GM12878 (cell line): ENCODE measurements at regions not wholly inside any gene's neighbourhood (a gene's known extent, or its start where the extent isn't known, plus 50 kb on each side); places are given as distances from the start of the nearest gene placed in this dataset.

Experiments used
- ATAC-seq: fragments of 200-7000 bp; cut with Tn5 transposase; 3 replicates; pipeline ENCODE4 v1.9.1; 2020; ENCODE audit warnings: mild to moderate bottlenecking, moderate library complexity
- BruUV-seq: library from RNA; stranded (reverse); fragments of 400-500 nt; replicated peaks from 2 replicates; lab custom pipeline; 2021; lab: Mats Ljungman, UMichigan
- CTCF ChIA-PET: fragments of 300-600 bp; sonication (Branson Sonifier 250); formaldehyde crosslinking; extraction: SDS; loops from one replicate; lab custom pipeline; 2021; ENCODE audit warnings: inconsistent platforms; lab: Yijun Ruan, JAX
- POLR2A ChIA-PET: fragments of 350-600 bp; formaldehyde crosslinking; extraction: SDS; loops from one replicate; lab custom pipeline; 2021; ENCODE audit warnings: inconsistent platforms; lab: Charles Lee
- RAD21 ChIA-PET: fragments of 300-600 bp; sonication (Branson Sonifier 250); formaldehyde crosslinking; loops from one replicate; lab custom pipeline; 2023; ENCODE audit warnings: antibody characterized with exemption; ENCODE audit not compliant: unreplicated experiment; lab: Charles Lee
- SMC1A ChIA-PET: fragments of 300-600 bp; sonication (Branson Sonifier 250); formaldehyde crosslinking; loops from one replicate; lab custom pipeline; 2023; ENCODE audit not compliant: unreplicated experiment, uncharacterized antibody; lab: Charles Lee
- DNase-seq: peaks from one replicate; pipeline ENCODE4 v3.0.0-alpha.2; 2011; ENCODE audit warnings: low read depth, low spot score
- FAIRE-seq: peaks from 3 replicates; lab custom pipeline; 2011; peaks lifted over from hg19 to GRCh38; lab: Jason Lieb, UNC
- H2AFZ ChIP-seq: 2 replicates; pipeline ENCODE4 v1.6.0; 2011; ENCODE audit warnings: low read depth, low read length, control low read depth; ENCODE audit not compliant: control insufficient read depth
- H3K27ac ChIP-seq: 2 replicates; pipeline ENCODE4 v1.5.1; 2011; ENCODE audit warnings: control low read depth; ENCODE audit not compliant: control insufficient read depth, insufficient read depth
- H3K27me3 ChIP-seq, 2 experiments: replicated peaks in 1 of 2; 2 replicates each; pipeline versions ENCODE4 v1.6.0 to v1.6.1; 2011; ENCODE audit warnings: low read length in 1 of 2; ENCODE audit not compliant: control insufficient read depth in 2 of 2, insufficient read depth in 2 of 2
- H3K36me3 ChIP-seq, 2 experiments: 2 replicates each; pipeline ENCODE4 v1.5.1; 2011; ENCODE audit warnings: low read length in 1 of 2; ENCODE audit not compliant: control insufficient read depth in 2 of 2, insufficient read depth in 2 of 2
- H3K4me1 ChIP-seq: 2 replicates; pipeline ENCODE4 v1.6.1; 2011; ENCODE audit warnings: mild to moderate bottlenecking, low read length, moderate library complexity, mixed read lengths; ENCODE audit not compliant: control insufficient read depth, insufficient read depth
- H3K4me2 ChIP-seq: 2 replicates; pipeline ENCODE4 v1.6.0; 2011; ENCODE audit warnings: control low read depth; ENCODE audit not compliant: control insufficient read depth, insufficient read depth
- H3K4me3 ChIP-seq: fragments of 200-600 bp; sonication (generic); 2 replicates; pipeline ENCODE4 v1.5.1; 2016
- H3K79me2 ChIP-seq: 2 replicates; pipeline ENCODE4 v1.6.0; 2011; ENCODE audit warnings: low read length; ENCODE audit not compliant: control insufficient read depth, insufficient read depth
- H3K9ac ChIP-seq: 2 replicates; pipeline ENCODE4 v1.8.0; 2011; ENCODE audit warnings: low read length, control low read depth, mixed read lengths; ENCODE audit not compliant: control insufficient read depth, insufficient read depth
- H3K9me3 ChIP-seq: replicated peaks from 3 replicates; pipeline ENCODE4 v1.5.1; 2011; ENCODE audit warnings: mild to moderate bottlenecking, low read length; ENCODE audit not compliant: control insufficient read depth, insufficient read depth
- H4K20me1 ChIP-seq: 2 replicates; pipeline ENCODE4 v1.6.0; 2011; ENCODE audit not compliant: control insufficient read depth, insufficient read depth
- CBX5 ChIP-seq: sonication (generic); IDR thresholded peaks from 2 replicates; pipeline ENCODE4 v1.6.1; 2016; ENCODE audit warnings: low read depth, moderate library complexity, mild to moderate bottlenecking, inconsistent platforms
- E2F4 ChIP-seq: IDR thresholded peaks from 2 replicates; pipeline ENCODE4 v1.6.1; 2012; ENCODE audit warnings: low read depth, low read length, improper control_type of control experiment
- EGR1 ChIP-seq, 2 experiments: IDR thresholded peaks; 1 replicate in 1 of 2; 2 replicates in 1 of 2; pipeline ENCODE4 v1.6.1; 2011 to 2012; ENCODE audit warnings: low read depth in 2 of 2, low read length in 2 of 2, borderline replicate concordance in 1 of 2, mild to moderate bottlenecking in 1 of 2, moderate library complexity in 1 of 2
- MTA2 ChIP-seq: fragments of 450-650 bp; IDR thresholded peaks from 2 replicates; pipeline ENCODE4 v1.6.1; 2016; ENCODE audit warnings: low read depth, mild to moderate bottlenecking, moderate library complexity
- MTA3 ChIP-seq: IDR thresholded peaks from 2 replicates; pipeline ENCODE4 v1.6.1; 2012; ENCODE audit warnings: low read length, inconsistent platforms, borderline replicate concordance
- MYC ChIP-seq: IDR thresholded peaks from 2 replicates; pipeline ENCODE4 v1.6.1; 2011; ENCODE audit warnings: mild to moderate bottlenecking, low read length, moderate library complexity, inconsistent platforms; ENCODE audit not compliant: insufficient read depth, insufficient replicate concordance, insufficient read length, severe bottlenecking
- PRDM15 ChIP-seq: fragments of 450-650 bp; formaldehyde crosslinking; IDR thresholded peaks from 2 replicates; pipeline ENCODE4 v1.4.0; 2020; ENCODE audit warnings: mild to moderate bottlenecking, moderate library complexity
- SREBF1 ChIP-seq: IDR thresholded peaks from 2 replicates; pipeline ENCODE4 v1.6.1; 2012; ENCODE audit warnings: mild to moderate bottlenecking, low read length
- WGBS: methylation state at CpG from one replicate; pipeline ENCODE4 v1.1.6; 2016; ENCODE audit warnings: low lambda C conversion rate; ENCODE audit not compliant: insufficient replicate concordance, insufficient coverage; ENCODE audit errors: missing lambda C conversion rate; 5-methylcytosine and 5-hydroxymethylcytosine counted together
- in situ Hi-C: fragments of 300-500 bp; cut with MboI; formaldehyde crosslinking; loops from 9 replicates; pipeline ENCODE4 v1.14.3; 2018; ENCODE audit warnings: mixed read lengths
- intact Hi-C: fragments of 100-400 bp; cut with micrococcal nuclease; formaldehyde crosslinking; loops from one replicate; pipeline ENCODE4 v1.14.2; 2022; ENCODE audit not compliant: unreplicated experiment
- TF ChIP-seq, protein P1 (sequence below): fragments of 450-650 bp; IDR thresholded peaks from 2 replicates; pipeline ENCODE4 v1.6.1; 2017; ENCODE audit warnings: antibody characterized with exemption, mild to moderate bottlenecking, moderate library complexity
- TF ChIP-seq, protein P2 (sequence below): fragments of 150-350 bp; IDR thresholded peaks from 2 replicates; pipeline ENCODE4 v1.6.1; 2016; ENCODE audit warnings: low read depth, low read length
- TF ChIP-seq, protein P3 (sequence below): IDR thresholded peaks from 2 replicates; pipeline ENCODE4 v1.6.1; 2011; ENCODE audit warnings: mild to moderate bottlenecking, low read depth, low read length, moderate library complexity; ENCODE audit not compliant: insufficient replicate concordance

DNA sequence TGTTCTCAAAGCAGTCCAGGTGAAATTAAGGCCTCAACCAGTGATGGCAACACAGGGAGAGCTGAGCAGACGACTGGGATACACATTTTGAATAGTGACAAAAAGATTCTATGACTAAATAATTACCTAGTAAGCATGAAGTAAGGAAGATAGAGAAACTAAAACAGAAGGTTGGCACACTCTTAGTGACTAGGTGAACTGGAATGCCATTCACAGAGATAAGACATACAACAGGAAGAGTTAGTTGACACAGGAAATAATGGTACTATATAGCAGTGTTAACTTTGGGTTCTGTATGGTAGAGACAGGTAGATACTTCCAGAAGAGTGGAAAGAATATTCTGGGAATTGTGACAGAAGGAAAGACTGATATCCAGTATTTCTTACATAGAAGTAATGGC lies 181.8 kb upstream of the NT5C1B start:
- H4K20me1 ChIP-seq, result no peaks in the 10 kb centered on the region
- FAIRE-seq (no peak), ATAC-seq (no peak), DNase-seq (no peak)
- in situ Hi-C loops, result no loop called here
- ChIA-PET SMC1A (no interaction called here), POLR2A (no interaction called here), CTCF (no interaction called here), RAD21 (no interaction called here)
- no peaks in the 10 kb centered on the region for H3K27me3 ChIP-seq
- no peaks in the 10 kb centered on the region for H3K4me1 ChIP-seq
- 0% methylated on average over 1 of the region's 1 CpG for WGBS
- H3K4me3 ChIP-seq, result no peak overlapping the region
- no peak overlapping the region for H3K9ac ChIP-seq
- no peaks in the 10 kb centered on the region for H3K36me3 ChIP-seq
- intact Hi-C loops, result no loop called here
- H3K79me2 ChIP-seq, result no peaks in the 10 kb centered on the region
- H2AFZ ChIP-seq, result no peak overlapping the region
- H3K27ac ChIP-seq, result no peak overlapping the region
- no TSS peak for BruUV-seq
- no peaks in the 10 kb centered on the region; the same call in 2 of the 3 replicates for H3K9me3 ChIP-seq
- no peak overlapping the region for H3K4me2 ChIP-seq
- TF ChIP-seq, protein P1, sequence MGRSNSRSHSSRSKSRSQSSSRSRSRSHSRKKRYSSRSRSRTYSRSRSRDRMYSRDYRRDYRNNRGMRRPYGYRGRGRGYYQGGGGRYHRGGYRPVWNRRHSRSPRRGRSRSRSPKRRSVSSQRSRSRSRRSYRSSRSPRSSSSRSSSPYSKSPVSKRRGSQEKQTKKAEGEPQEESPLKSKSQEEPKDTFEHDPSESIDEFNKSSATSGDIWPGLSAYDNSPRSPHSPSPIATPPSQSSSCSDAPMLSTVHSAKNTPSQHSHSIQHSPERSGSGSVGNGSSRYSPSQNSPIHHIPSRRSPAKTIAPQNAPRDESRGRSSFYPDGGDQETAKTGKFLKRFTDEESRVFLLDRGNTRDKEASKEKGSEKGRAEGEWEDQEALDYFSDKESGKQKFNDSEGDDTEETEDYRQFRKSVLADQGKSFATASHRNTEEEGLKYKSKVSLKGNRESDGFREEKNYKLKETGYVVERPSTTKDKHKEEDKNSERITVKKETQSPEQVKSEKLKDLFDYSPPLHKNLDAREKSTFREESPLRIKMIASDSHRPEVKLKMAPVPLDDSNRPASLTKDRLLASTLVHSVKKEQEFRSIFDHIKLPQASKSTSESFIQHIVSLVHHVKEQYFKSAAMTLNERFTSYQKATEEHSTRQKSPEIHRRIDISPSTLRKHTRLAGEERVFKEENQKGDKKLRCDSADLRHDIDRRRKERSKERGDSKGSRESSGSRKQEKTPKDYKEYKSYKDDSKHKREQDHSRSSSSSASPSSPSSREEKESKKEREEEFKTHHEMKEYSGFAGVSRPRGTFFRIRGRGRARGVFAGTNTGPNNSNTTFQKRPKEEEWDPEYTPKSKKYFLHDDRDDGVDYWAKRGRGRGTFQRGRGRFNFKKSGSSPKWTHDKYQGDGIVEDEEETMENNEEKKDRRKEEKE, result no peak
- no peak for TF ChIP-seq PRDM15
- no peak for TF ChIP-seq MTA2
- TF ChIP-seq, protein P2, sequence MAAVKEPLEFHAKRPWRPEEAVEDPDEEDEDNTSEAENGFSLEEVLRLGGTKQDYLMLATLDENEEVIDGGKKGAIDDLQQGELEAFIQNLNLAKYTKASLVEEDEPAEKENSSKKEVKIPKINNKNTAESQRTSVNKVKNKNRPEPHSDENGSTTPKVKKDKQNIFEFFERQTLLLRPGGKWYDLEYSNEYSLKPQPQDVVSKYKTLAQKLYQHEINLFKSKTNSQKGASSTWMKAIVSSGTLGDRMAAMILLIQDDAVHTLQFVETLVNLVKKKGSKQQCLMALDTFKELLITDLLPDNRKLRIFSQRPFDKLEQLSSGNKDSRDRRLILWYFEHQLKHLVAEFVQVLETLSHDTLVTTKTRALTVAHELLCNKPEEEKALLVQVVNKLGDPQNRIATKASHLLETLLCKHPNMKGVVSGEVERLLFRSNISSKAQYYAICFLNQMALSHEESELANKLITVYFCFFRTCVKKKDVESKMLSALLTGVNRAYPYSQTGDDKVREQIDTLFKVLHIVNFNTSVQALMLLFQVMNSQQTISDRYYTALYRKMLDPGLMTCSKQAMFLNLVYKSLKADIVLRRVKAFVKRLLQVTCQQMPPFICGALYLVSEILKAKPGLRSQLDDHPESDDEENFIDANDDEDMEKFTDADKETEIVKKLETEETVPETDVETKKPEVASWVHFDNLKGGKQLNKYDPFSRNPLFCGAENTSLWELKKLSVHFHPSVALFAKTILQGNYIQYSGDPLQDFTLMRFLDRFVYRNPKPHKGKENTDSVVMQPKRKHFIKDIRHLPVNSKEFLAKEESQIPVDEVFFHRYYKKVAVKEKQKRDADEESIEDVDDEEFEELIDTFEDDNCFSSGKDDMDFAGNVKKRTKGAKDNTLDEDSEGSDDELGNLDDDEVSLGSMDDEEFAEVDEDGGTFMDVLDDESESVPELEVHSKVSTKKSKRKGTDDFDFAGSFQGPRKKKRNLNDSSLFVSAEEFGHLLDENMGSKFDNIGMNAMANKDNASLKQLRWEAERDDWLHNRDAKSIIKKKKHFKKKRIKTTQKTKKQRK, result no peak
- no peak for TF ChIP-seq E2F4
- TF ChIP-seq MYC, result no peak
- TF ChIP-seq MTA3, result no peak
- TF ChIP-seq, protein P3, sequence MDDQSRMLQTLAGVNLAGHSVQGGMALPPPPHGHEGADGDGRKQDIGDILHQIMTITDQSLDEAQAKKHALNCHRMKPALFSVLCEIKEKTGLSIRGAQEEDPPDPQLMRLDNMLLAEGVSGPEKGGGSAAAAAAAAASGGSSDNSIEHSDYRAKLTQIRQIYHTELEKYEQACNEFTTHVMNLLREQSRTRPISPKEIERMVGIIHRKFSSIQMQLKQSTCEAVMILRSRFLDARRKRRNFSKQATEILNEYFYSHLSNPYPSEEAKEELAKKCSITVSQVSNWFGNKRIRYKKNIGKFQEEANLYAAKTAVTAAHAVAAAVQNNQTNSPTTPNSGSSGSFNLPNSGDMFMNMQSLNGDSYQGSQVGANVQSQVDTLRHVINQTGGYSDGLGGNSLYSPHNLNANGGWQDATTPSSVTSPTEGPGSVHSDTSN, result no peak
- TF ChIP-seq SREBF1, result no peak
- TF ChIP-seq EGR1 (IDR thresholded peaks at IDR 0.05; ENCODE audit: borderline replicate concordance in 1 of 2, low read depth in 2 of 2, low read length in 2 of 2), result no peak
- no peak for TF ChIP-seq CBX5
